ENCODE measurements at regions not wholly inside any gene's neighbourhood (a gene's known extent, or its start where the extent isn't known, plus 50 kb on each side); places are given as distances from the start of the nearest gene placed in this dataset.

DNA sequence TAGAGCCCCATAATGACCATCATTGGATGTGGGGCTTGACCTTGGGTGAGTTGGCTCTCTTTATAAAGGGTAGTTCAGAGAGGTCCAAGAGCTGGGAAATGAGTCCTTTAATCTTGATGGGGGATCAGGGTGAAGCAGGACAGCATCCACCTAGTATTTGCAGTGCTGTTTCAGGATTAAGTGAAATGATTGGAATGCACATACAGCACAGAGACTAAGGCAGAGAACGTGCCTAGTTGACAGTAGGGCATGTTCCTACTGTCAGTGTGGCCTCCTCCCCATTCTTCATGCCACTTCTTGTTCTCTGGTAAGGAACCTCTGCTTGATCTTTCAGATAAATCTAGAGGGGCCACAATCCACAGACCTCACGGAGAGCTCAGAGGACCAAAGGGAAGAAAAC lies 78.9 kb downstream of the TRIM43 start:
- TF ChIP-seq, protein P1, sequence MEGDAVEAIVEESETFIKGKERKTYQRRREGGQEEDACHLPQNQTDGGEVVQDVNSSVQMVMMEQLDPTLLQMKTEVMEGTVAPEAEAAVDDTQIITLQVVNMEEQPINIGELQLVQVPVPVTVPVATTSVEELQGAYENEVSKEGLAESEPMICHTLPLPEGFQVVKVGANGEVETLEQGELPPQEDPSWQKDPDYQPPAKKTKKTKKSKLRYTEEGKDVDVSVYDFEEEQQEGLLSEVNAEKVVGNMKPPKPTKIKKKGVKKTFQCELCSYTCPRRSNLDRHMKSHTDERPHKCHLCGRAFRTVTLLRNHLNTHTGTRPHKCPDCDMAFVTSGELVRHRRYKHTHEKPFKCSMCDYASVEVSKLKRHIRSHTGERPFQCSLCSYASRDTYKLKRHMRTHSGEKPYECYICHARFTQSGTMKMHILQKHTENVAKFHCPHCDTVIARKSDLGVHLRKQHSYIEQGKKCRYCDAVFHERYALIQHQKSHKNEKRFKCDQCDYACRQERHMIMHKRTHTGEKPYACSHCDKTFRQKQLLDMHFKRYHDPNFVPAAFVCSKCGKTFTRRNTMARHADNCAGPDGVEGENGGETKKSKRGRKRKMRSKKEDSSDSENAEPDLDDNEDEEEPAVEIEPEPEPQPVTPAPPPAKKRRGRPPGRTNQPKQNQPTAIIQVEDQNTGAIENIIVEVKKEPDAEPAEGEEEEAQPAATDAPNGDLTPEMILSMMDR (IDR thresholded peaks at IDR 0.05) = no peak
- no peak for TF ChIP-seq POLR2A (IDR thresholded peaks at IDR 0.05)
